ENCODE measurements at regions not wholly inside any gene's neighbourhood (a gene's known extent, or its start where the extent isn't known, plus 50 kb on each side); places are given as distances from the start of the nearest gene placed in this dataset.
A peak's percentile ranks its signal among the peaks of the same experiment; 100 is the strongest.
"Not testable (repeated sequence)": the region's sequence is repeated elsewhere in the genome, so short reads cannot be mapped to it uniquely, and the experiment has no call there.

- no peak for DNase-seq (ENCODE audit: low spot score)
Measured at GRCh38 chr1:189662190-189662589, 815.5 kb downstream of the BRINP3 start.

- no peak for DNase-seq (ENCODE audit: low spot score)
Measured at GRCh38 chr1:189669846-189670245, 807.8 kb downstream of the BRINP3 start.

- no peak for DNase-seq (ENCODE audit: low spot score)
Measured at GRCh38 chr1:189673217-189673616, 804.4 kb downstream of the BRINP3 start.

- no peak for DNase-seq (ENCODE audit: low spot score)
Measured at GRCh38 chr1:189675712-189676244, 801.9 kb downstream of the BRINP3 start.

GRCh38 chr1:189678779-189679178, 798.9 kb downstream of the BRINP3 start:
- no peak for DNase-seq (ENCODE audit: low spot score)

- no peak for DNase-seq (ENCODE audit: low spot score)
Measured at GRCh38 chr1:189681252-189681919, 796.3 kb downstream of the BRINP3 start.

GRCh38 chr1:189682591-189682990, 795.1 kb downstream of the BRINP3 start:
- no peak for DNase-seq (ENCODE audit: low spot score)

GRCh38 chr1:189686288-189686687, 791.4 kb downstream of the BRINP3 start:
- DNase-seq (ENCODE audit: low spot score) = no peak

GRCh38 chr1:189693140-189693539, 784.5 kb downstream of the BRINP3 start:
- no peak for DNase-seq (ENCODE audit: low spot score)

GRCh38 chr1:189696297-189696696, 781.4 kb downstream of the BRINP3 start:
- no peak for DNase-seq (ENCODE audit: low spot score)

GRCh38 chr1:189697113-189697512, 780.6 kb downstream of the BRINP3 start:
- DNase-seq (ENCODE audit: low spot score) = no peak

- DNase-seq (ENCODE audit: low spot score) = no peak
Measured at GRCh38 chr1:189701606-189702005, 776.1 kb downstream of the BRINP3 start.

- DNase-seq (ENCODE audit: low spot score) = no peak
Measured at GRCh38 chr1:189706594-189706993, 771.1 kb downstream of the BRINP3 start.

GRCh38 chr1:189708674-189709073, 769.0 kb downstream of the BRINP3 start:
- DNase-seq (ENCODE audit: low spot score) = peak; percentile 40

GRCh38 chr1:189718147-189718795, 759.4 kb downstream of the BRINP3 start:
- not testable (repeated sequence) for DNase-seq (ENCODE audit: low spot score)

- no peak for DNase-seq (ENCODE audit: low spot score)
Measured at GRCh38 chr1:189726806-189727205, 750.9 kb downstream of the BRINP3 start.

GRCh38 chr1:189751311-189751710, 726.4 kb downstream of the BRINP3 start:
- no peak for DNase-seq (ENCODE audit: low spot score)

- no peak for DNase-seq (ENCODE audit: low spot score)
Measured at GRCh38 chr1:189752461-189752995, 725.1 kb downstream of the BRINP3 start.

GRCh38 chr1:189755100-189755499, 722.6 kb downstream of the BRINP3 start:
- not testable (repeated sequence) for DNase-seq (ENCODE audit: low spot score)

GRCh38 chr1:189764391-189765320, 713.0 kb downstream of the BRINP3 start:
- DNase-seq (ENCODE audit: low spot score) = no peak

GRCh38 chr1:189769448-189769847, 708.2 kb downstream of the BRINP3 start:
- no peak for DNase-seq (ENCODE audit: low spot score)

GRCh38 chr1:189774721-189775287, 702.9 kb downstream of the BRINP3 start:
- no peak for DNase-seq (ENCODE audit: low spot score)

Measured in iPS-NIHi11 (cell line).